ENCODE measurements at regions not wholly inside any gene's neighbourhood (a gene's known extent, or its start where the extent isn't known, plus 50 kb on each side); places are given as distances from the start of the nearest gene placed in this dataset.

DNA sequence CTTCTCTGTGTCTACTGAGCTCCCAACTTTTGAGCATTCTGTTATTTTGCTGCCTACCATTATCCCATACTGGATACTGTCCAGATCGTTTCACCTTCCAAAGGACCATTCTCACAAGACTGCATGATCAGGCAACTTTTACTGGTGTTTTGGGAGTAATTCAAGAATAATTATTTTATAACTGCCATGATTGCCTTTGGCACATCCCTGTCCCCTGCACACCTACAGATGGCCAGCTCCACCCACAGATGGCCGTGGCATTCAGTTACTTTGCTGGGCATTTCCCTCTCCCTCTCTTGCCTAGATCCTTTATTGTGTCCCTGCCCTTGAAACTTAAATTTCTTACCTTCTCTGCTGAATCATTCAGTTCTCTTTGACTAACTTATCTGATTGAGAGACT lies 263.9 kb downstream of the DIPK2A start:
- no peak for DNase-seq

DNA sequence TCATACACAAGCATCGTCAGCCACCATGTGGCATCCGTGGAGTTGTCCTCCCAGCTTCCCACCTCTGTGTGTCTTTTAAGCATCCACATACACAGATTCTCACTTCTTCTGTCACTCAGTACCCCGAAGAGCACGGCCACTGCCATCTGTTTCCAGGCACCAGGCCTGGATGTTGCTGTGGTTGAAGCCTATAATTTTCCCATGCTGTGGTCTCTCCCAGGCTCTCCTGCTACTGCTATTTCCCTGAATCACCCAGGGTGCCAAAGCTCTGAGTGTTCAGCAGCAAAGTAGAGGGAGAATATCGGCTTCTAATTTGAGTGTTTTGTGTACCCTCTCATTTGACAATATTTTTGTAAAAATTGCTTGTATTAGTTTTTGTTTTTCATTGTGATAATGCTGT lies 265.7 kb downstream of the DIPK2A start:
- DNase-seq = no peak

DNA sequence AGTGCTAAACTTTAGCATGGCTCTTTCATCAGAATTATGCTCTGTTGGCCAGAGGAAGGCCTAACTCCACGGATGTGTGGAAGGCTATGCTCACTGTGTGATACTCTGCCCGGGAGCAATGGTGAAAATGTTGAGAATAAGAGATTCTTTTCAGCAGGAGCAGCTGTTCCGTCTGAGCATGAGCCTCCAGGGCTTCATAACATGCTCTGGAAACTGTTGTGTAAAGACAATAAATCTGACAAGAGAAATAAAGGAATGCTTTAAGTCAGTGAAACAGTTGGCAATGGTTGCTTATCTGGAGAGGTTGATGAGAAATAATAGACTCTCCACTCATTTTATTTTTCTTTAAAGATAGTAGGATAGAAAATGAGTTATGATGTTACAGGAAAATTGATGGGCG lies 269.8 kb downstream of the DIPK2A start:
- DNase-seq = no peak

DNA sequence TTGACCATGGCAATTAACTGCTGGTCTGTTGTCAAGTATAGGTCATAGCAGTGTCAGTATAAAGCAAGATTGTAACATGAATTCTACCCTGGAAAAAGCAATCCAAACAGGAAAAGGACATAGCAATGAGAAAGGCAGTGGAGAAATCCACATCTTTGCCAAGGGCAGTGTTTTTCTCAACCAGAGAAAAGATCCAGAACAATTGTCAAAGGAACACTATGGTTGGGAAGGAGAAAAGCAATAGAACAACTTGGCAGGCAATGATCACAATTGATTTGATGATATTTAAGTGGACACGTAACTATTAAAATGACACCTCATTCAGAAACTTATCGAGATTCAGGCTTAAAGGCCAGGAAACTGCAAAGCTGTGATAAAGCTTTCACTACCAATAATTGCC lies 271.1 kb downstream of the DIPK2A start:
- DNase-seq = no peak

GRCh38 chr3:144244662-144245061 lies 273.0 kb downstream of the DIPK2A start:
- no peak for DNase-seq

GRCh38 chr3:144252896-144253295 lies 281.3 kb downstream of the DIPK2A start:
- DNase-seq = no peak

DNA sequence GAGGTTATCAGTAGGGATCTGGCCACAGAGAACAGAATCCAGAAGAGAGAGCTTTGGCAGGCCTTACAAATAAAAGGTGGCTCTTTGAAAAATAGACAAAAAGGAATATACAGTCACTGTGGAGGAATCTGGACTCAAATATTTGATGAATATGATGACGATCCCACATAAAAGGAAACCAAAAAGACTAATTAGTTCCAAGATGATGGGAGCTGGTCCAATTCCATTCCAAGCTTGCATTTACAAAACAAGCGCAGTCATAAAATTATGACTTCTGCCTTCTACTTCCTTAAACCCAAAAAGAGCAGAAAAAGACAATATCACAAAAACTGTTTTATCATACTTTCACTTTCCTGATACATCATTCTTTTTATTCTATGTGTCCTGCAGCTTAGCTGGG lies 285.8 kb downstream of the DIPK2A start:
- DNase-seq = no peak

GRCh38 chr3:144259267-144259666 lies 287.6 kb downstream of the DIPK2A start:
- no peak for DNase-seq

- no peak for DNase-seq
Observed at GRCh38 chr3:144263706-144264105, 292.1 kb downstream of the DIPK2A start.

DNA sequence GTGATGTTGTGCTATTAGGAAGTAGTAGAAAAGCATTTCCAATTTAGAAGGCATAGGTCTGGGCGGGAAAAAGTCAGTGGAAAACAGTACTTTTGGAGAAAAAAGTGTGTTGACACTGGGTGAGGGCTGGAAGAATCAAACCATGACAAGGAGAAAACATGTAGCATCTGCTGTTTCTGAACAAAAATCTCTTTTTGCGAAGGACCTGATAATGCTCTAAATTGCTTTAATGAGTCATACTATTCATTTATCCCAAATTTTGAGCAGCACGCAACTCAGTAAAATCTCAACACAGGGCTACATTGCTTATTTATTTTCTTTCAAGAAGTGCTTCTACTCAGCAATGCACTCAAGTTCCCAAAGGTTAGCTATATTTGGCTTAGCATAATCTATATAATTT lies 292.7 kb downstream of the DIPK2A start:
- DNase-seq = no peak

- no peak for DNase-seq
Observed at GRCh38 chr3:144264794-144265193, 293.2 kb downstream of the DIPK2A start.

GRCh38 chr3:144265542-144266100 lies 294.0 kb downstream of the DIPK2A start:
- no peak for DNase-seq

GRCh38 chr3:144270100-144270499 lies 298.5 kb downstream of the DIPK2A start:
- DNase-seq = no peak

DNA sequence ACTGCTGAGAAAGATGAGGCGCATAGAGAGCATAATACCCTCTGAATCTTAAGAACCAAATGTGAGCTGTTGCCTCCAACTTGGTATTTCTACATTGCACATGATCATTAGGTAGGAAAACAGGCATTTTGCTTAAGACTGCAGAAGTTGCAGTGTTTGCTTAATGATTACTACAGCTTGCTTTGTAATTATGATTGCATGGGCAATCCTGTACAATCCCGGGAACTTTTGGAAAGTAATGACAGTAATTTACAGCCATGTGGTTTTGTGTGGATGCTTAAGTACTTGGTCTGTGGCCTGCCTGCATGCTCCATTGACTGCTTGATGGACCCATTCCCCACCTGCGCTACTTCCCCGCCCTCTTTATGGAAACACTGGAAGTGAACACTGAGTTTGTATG lies 301.1 kb downstream of the DIPK2A start:
- no peak for DNase-seq

- DNase-seq = no peak
Observed at GRCh38 chr3:144273601-144274000, 302.0 kb downstream of the DIPK2A start.

DNA sequence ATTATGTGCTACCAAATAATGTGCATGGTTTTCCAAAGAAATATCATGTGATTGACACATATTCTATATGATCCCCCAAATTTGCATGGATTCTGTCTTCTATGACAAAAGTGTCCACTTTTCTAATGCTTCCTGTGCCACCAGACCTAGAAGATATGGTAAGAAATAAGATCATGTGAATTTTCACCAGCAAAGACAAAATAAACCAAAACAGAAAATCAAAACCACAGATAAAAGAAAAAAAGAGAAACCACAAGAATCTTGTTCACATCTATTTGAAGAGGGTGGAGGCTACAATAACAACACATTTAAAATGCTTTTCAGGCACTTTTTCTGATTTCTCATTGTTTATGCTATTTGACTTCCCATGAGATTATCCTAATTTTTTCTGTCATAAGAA lies 303.4 kb downstream of the DIPK2A start:
- no peak for DNase-seq

GRCh38 chr3:144282313-144282712 lies 310.7 kb downstream of the DIPK2A start:
- DNase-seq = no peak

- DNase-seq = no peak
Observed at GRCh38 chr3:144286235-144286910, 314.8 kb downstream of the DIPK2A start.

DNA sequence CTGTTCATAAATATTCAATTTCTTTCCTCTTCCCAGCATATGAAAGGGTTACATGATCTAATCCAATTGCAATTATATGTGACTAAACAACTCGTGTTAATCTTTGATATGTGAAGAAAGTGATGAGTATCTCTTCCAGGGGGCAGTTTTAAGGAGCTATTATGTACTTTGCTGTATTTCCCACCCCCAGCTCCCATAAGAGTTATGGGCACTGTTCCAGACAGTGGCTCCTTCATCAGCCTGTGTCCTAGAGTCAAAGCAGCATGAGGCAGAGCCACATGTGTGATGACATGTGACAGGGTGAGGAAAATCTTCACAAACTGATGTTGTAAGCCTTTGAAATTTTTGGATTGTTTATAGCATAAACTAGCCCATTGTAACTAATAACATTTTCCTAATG lies 315.4 kb downstream of the DIPK2A start:
- no peak for DNase-seq

DNA sequence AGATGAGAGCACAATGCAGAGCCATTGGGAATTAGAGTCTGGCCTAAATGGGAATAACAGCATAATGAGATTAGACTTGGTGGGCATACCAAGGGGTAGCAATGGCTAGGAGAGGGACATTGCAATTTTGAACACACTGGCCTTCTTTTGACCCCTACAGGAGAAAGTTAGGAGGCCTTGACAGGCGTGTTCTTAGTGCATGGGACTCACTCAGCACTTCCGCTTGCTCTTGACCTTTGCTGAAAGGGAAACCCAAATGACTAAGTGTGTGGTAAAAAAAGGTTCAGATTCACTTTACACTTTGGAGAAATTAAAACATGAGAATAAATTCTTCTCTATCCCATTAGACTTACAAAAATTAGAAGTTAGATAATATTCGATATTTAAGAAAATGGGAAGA lies 317.4 kb downstream of the DIPK2A start:
- DNase-seq = no peak

DNA sequence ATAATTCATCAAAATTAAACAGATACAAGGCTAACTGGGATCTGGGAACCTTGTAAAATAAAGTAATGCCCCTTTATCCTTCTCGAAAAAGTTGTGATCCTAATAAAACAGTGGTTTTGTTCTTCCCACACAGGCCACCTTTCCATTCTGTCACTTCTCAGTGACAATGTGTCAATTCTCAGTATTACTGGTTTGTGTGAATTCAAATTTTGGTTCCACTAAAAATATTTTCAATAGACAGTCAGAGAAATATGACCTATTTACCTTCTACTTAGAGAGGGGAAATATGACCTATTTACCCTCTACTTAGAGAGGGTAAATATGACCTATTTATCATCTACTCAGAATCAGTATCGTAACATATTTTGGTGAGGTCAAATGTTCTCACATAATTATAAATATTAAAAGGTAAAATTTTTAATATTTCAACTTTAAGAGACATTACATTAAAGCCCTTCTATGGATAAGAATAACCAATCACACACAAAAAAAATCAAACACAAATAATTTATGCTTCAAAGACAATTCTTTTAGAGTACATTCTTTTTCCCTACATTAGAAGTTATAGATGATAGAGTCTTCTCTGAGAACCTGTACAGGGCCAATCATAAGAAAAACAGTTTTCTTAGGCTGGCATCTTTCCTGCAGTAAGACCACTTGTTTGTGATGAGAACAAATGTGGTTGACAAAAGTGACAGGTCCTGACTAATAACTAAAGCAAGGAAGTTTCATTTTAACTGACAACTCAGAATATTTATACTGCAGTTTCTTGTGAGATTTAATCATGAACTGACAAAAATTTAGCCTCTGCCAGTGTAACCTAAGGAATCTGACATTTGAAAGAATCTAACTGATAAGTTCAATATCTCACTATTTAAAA lies 323.3 kb downstream of the DIPK2A start:
- no peak for DNase-seq

- no peak for DNase-seq
Observed at GRCh38 chr3:144295613-144296012, 324.0 kb downstream of the DIPK2A start.

- no peak for DNase-seq
Observed at GRCh38 chr3:144296808-144297207, 325.2 kb downstream of the DIPK2A start.

DNA sequence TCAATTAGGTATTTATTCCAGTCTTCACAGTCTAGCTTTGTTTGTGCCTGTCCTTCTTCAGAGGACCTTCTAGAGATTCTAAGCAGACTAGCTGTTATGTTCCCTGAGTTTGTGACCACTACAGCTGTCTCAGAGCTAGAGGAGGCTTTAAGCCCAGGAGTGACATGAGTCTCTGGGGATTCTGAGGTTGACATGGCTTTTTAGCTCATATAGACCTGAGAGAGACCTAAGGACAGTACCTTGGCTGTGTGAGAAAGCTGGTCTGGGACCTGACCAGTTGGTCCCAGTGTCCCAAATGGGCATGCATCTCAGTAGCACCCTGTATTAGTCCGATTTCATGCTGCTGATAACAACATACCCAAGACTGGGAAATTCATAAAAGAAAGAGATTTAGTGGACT lies 330.2 kb downstream of the DIPK2A start:
- DNase-seq = no peak
